ENCODE measurements at regions not wholly inside any gene's neighbourhood (a gene's known extent, or its start where the extent isn't known, plus 50 kb on each side); places are given as distances from the start of the nearest gene placed in this dataset.

- in situ Hi-C loops (cut with MboI; ENCODE audit: low sequenced_read_pairs): no loop called here
- H3K36me3 ChIP-seq (replicated peaks): no peaks in the 10 kb centered on the region
Measured at GRCh38 chr2:122740594-122740948, 985.1 kb downstream of the TSN start.

GRCh38 chr2:122741403-122741802 is 986.0 kb downstream of the TSN start:
- no peaks in the 10 kb centered on the region for H3K27me3 ChIP-seq (ENCODE audit: low read depth)
- in situ Hi-C loops (cut with MboI; ENCODE audit: low sequenced_read_pairs): no loop called here
- no peak for DNase-seq (ENCODE audit: low spot score in 2 of 2)
- no peak overlapping the region for H3K4me3 ChIP-seq
- H3K4me1 ChIP-seq: no peaks in the 10 kb centered on the region
- H3K9me3 ChIP-seq: no peaks in the 10 kb centered on the region
- no peaks in the 10 kb centered on the region for H3K36me3 ChIP-seq (replicated peaks)

More at GRCh38 chr2:122740594-122740948, 985.1 kb downstream of the TSN start:
- H3K9me3 ChIP-seq: no peaks in the 10 kb centered on the region
- DNase-seq (ENCODE audit: low spot score in 2 of 2): no peak
- H3K27me3 ChIP-seq (ENCODE audit: low read depth): no peaks in the 10 kb centered on the region
- no peak overlapping the region for H3K4me3 ChIP-seq
- H3K4me1 ChIP-seq: no peaks in the 10 kb centered on the region

GRCh38 chr2:122743021-122743675 is 987.7 kb downstream of the TSN start:
- no peaks in the 10 kb centered on the region for H3K9me3 ChIP-seq
- H3K4me1 ChIP-seq: no peaks in the 10 kb centered on the region
- H3K36me3 ChIP-seq (replicated peaks): no peaks in the 10 kb centered on the region
- DNase-seq (ENCODE audit: low spot score in 2 of 2): no peak
- in situ Hi-C loops (cut with MboI; ENCODE audit: low sequenced_read_pairs): no loop called here
- H3K27me3 ChIP-seq (ENCODE audit: low read depth): no peaks in the 10 kb centered on the region
- H3K4me3 ChIP-seq: no peak overlapping the region

GRCh38 chr2:122745603-122746002 is 990.2 kb downstream of the TSN start:
- H3K4me3 ChIP-seq: no peak overlapping the region

GRCh38 chr2:122747670-122748069 is 992.2 kb downstream of the TSN start:
- Histone ChIP-seq H3K36me3 (replicated peaks) (no peaks in the 10 kb centered on the region), H3K4me3 (no peak overlapping the region), H3K9me3 (no peaks in the 10 kb centered on the region), H3K27me3 (ENCODE audit: low read depth) (no peaks in the 10 kb centered on the region), H3K4me1 (no peaks in the 10 kb centered on the region)
- no peak for DNase-seq (ENCODE audit: low spot score in 2 of 2)
- in situ Hi-C loops (cut with MboI; ENCODE audit: low sequenced_read_pairs): no loop called here

More at GRCh38 chr2:122745603-122746002, 990.2 kb downstream of the TSN start:
- in situ Hi-C loops (cut with MboI; ENCODE audit: low sequenced_read_pairs): no loop called here
- Histone ChIP-seq H3K9me3 (no peaks in the 10 kb centered on the region), H3K4me1 (no peaks in the 10 kb centered on the region), H3K27me3 (ENCODE audit: low read depth) (no peaks in the 10 kb centered on the region), H3K36me3 (replicated peaks) (no peaks in the 10 kb centered on the region)
- no peak for DNase-seq (ENCODE audit: low spot score in 2 of 2)

GRCh38 chr2:122748552-122749011 is 993.1 kb downstream of the TSN start:
- no peaks in the 10 kb centered on the region for H3K9me3 ChIP-seq
- H3K4me1 ChIP-seq: no peaks in the 10 kb centered on the region
- H3K27me3 ChIP-seq (ENCODE audit: low read depth): no peaks in the 10 kb centered on the region
- H3K4me3 ChIP-seq: no peak overlapping the region
- no peaks in the 10 kb centered on the region for H3K36me3 ChIP-seq (replicated peaks)
- in situ Hi-C loops (cut with MboI; ENCODE audit: low sequenced_read_pairs): no loop called here
- DNase-seq (ENCODE audit: low spot score in 2 of 2): no peak

GRCh38 chr2:122749405-122749804 is 994.0 kb downstream of the TSN start:
- in situ Hi-C loops (cut with MboI; ENCODE audit: low sequenced_read_pairs): no loop called here
- no peak overlapping the region for H3K4me3 ChIP-seq
- DNase-seq (ENCODE audit: low spot score in 2 of 2): no peak
- no peaks in the 10 kb centered on the region for H3K4me1 ChIP-seq
- no peaks in the 10 kb centered on the region for H3K27me3 ChIP-seq (ENCODE audit: low read depth)
- H3K36me3 ChIP-seq (replicated peaks): no peaks in the 10 kb centered on the region
- no peaks in the 10 kb centered on the region for H3K9me3 ChIP-seq

GRCh38 chr2:122750095-122750494 is 994.6 kb downstream of the TSN start:
- Histone ChIP-seq H3K4me1 (no peaks in the 10 kb centered on the region), H3K9me3 (no peaks in the 10 kb centered on the region), H3K27me3 (ENCODE audit: low read depth) (no peaks in the 10 kb centered on the region), H3K4me3 (no peak overlapping the region), H3K36me3 (replicated peaks) (no peaks in the 10 kb centered on the region)
- no peak for DNase-seq (ENCODE audit: low spot score in 2 of 2)
- in situ Hi-C loops (cut with MboI; ENCODE audit: low sequenced_read_pairs): no loop called here

GRCh38 chr2:122750808-122751207 is 995.4 kb downstream of the TSN start:
- Histone ChIP-seq H3K36me3 (replicated peaks) (no peaks in the 10 kb centered on the region), H3K27me3 (ENCODE audit: low read depth) (no peaks in the 10 kb centered on the region), H3K9me3 (no peaks in the 10 kb centered on the region), H3K4me1 (no peaks in the 10 kb centered on the region), H3K4me3 (no peak overlapping the region)
- in situ Hi-C loops (cut with MboI; ENCODE audit: low sequenced_read_pairs): no loop called here
- no peak for DNase-seq (ENCODE audit: low spot score in 2 of 2)

GRCh38 chr2:122753336-122753735 is 997.9 kb downstream of the TSN start:
- no peaks in the 10 kb centered on the region for H3K27me3 ChIP-seq (ENCODE audit: low read depth)
- in situ Hi-C loops (cut with MboI; ENCODE audit: low sequenced_read_pairs): no loop called here
- H3K36me3 ChIP-seq (replicated peaks): no peaks in the 10 kb centered on the region
- H3K4me1 ChIP-seq: no peaks in the 10 kb centered on the region
- H3K9me3 ChIP-seq: no peaks in the 10 kb centered on the region
- H3K4me3 ChIP-seq: no peak overlapping the region
- no peak for DNase-seq (ENCODE audit: low spot score in 2 of 2)

GRCh38 chr2:122754561-122754960 is 999.1 kb downstream of the TSN start:
- Histone ChIP-seq H3K4me1 (no peaks in the 10 kb centered on the region), H3K27me3 (ENCODE audit: low read depth) (no peaks in the 10 kb centered on the region), H3K36me3 (replicated peaks) (no peaks in the 10 kb centered on the region), H3K4me3 (no peak overlapping the region), H3K9me3 (no peaks in the 10 kb centered on the region)
- in situ Hi-C loops (cut with MboI; ENCODE audit: low sequenced_read_pairs): no loop called here
- DNase-seq (ENCODE audit: low spot score in 2 of 2): no peak

- no peaks in the 10 kb centered on the region for H3K4me1 ChIP-seq
- H3K4me3 ChIP-seq: no peak overlapping the region
- no peak for DNase-seq (ENCODE audit: low spot score in 2 of 2)
- in situ Hi-C loops (cut with MboI; ENCODE audit: low sequenced_read_pairs): no loop called here
- no peaks in the 10 kb centered on the region for H3K9me3 ChIP-seq
- H3K36me3 ChIP-seq (replicated peaks): no peaks in the 10 kb centered on the region
- no peaks in the 10 kb centered on the region for H3K27me3 ChIP-seq (ENCODE audit: low read depth)
Measured at GRCh38 chr2:122755281-122755780, 999.9 kb downstream of the TSN start.

GRCh38 chr2:122758967-122759366 is 1003.5 kb downstream of the TSN start:
- H3K4me1 ChIP-seq: no peaks in the 10 kb centered on the region
- H3K4me3 ChIP-seq: no peak overlapping the region
- no peaks in the 10 kb centered on the region for H3K36me3 ChIP-seq (replicated peaks)
- in situ Hi-C loops (cut with MboI; ENCODE audit: low sequenced_read_pairs): no loop called here
- DNase-seq (ENCODE audit: low spot score in 2 of 2): no peak
- no peaks in the 10 kb centered on the region for H3K27me3 ChIP-seq (ENCODE audit: low read depth)
- H3K9me3 ChIP-seq: no peaks in the 10 kb centered on the region

- Histone ChIP-seq H3K9me3 (no peaks in the 10 kb centered on the region), H3K4me3 (no peak overlapping the region), H3K27me3 (ENCODE audit: low read depth) (no peaks in the 10 kb centered on the region), H3K4me1 (no peaks in the 10 kb centered on the region), H3K36me3 (replicated peaks) (no peaks in the 10 kb centered on the region)
- DNase-seq (ENCODE audit: low spot score in 2 of 2): no peak
- in situ Hi-C loops (cut with MboI; ENCODE audit: low sequenced_read_pairs): no loop called here
Measured at GRCh38 chr2:122764014-122764413, 1008.6 kb downstream of the TSN start.

- Histone ChIP-seq H3K4me1 (no peaks in the 10 kb centered on the region), H3K27me3 (ENCODE audit: low read depth) (no peaks in the 10 kb centered on the region), H3K9me3 (no peaks in the 10 kb centered on the region), H3K4me3 (no peak overlapping the region), H3K36me3 (replicated peaks) (no peaks in the 10 kb centered on the region)
- no peak for DNase-seq (ENCODE audit: low spot score in 2 of 2)
- in situ Hi-C loops (cut with MboI; ENCODE audit: low sequenced_read_pairs): no loop called here
Measured at GRCh38 chr2:122780251-122780650, 1024.8 kb downstream of the TSN start.

Measured in HAP-1 (cell line).